Activated CD4-positive, alpha-beta T cell treated with anti-CD3 and anti-CD28 coated beads, Interleukin-2, amount 50 U/mL, for 16 hours (primary cell): ENCODE measurements at regions not wholly inside any gene's neighbourhood (a gene's known extent, or its start where the extent isn't known, plus 50 kb on each side); places are given as distances from the start of the nearest gene placed in this dataset.
"Not testable (repeated sequence)": the region's sequence is repeated elsewhere in the genome, so short reads cannot be mapped to it uniquely, and the experiment has no call there.

ENCODE experiments used
- DNase-seq: peaks from one replicate; pipeline ENCODE4 v3.0.0-alpha.2; 2020

- DNase-seq = peak; percentile 41
Measured at GRCh38 chr3:31102196-31102879, 207.9 kb upstream of the GADL1 start.

- DNase-seq = no peak
Measured at GRCh38 chr3:31103181-31103580, 208.7 kb upstream of the GADL1 start.

DNA sequence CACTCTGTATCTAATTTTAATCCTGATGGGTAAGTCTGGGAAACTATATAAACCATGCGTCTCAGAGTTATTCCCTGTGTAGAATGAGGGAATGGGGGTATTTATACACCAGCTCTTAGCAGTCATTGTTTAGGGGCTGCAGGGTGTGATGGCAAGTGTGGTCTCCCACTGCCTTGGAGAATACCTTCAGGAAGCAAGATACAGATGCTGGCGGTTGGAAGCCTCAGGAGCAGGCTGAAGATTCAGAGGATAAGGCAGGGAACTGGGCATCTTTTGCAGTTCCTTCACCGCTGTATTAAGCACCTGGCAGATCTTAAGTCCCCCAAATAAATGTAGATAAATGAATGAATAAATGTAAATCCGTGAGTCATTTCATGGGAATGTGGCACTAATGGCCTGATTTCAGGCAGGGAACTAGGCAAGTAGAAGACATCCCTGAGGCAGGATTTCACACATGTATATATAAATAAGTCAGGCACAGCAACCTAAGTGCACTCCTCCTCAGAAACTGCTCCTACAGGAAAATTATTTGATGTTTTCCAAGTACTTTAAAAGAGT, 209.2 kb upstream of the GADL1 start:
- no peak for DNase-seq

DNA sequence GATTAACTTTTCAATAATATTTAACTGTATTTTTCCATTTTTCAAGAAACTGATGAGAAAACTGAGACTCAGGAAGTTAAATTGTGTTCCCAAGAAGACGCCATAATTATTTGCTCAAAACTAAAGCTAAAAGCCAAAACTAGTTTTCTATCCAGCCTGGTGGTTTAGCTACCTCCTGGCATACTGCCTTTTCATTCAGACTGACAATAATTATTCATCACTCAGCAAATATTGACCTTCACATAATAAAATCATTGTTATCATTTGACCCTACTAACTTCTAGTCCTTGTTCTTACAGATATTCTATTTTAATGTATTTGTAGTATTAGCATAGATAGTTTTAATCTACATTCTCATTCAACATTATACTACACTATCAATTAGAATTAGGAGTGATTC, 210.6 kb upstream of the GADL1 start:
- no peak for DNase-seq

DNA sequence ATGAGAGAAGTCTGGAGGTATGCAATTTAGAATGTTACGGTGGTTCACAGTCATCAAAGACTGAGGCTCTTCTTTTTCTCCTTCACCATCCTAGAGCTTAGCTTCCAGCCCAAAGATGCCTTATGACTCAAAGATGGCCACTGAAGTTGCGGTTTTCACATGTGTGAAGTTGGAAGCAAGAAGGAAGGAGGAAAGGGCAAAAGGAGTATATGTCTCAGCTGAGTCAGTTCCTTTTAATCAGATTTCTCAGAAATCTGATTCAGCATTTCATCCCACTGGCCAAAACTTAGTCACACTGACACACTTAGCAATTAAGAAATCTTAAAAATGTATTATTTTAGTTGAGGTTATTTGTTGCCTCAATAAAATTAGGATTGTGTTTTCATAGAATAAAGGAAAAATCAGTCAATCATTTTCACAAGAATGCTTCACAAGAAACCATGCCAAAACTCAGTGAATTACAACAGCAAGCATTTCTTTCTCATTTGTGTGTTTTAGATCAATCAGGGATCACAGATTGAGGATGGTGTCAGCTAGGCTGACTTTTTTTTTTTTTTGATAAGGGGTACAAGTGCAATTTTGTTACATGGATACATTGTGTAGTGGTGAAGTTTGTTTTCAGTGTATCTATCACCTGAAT, 211.1 kb upstream of the GADL1 start:
- DNase-seq = peak; percentile 82

DNA sequence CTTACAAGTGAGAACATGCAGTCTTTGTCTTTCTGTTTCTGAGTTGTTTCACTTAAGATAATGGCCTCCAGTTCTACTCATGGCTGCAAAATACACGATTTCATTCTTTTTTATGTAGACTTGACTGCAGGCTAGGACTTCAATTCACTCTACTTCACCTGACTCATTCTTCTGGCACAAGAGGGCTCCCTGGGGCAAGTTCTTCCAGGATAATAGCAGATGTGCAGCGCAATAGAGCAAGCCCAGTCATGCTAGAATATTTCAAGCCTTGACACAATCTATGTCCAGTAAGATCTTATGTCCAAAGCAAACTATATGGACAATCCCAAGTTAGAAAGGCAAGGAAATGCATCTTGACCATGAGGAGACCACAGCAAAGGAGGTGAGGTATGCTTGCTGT, 211.7 kb upstream of the GADL1 start:
- no peak for DNase-seq

GRCh38 chr3:31106912-31107311, 212.5 kb upstream of the GADL1 start:
- peak; percentile 58 for DNase-seq

DNA sequence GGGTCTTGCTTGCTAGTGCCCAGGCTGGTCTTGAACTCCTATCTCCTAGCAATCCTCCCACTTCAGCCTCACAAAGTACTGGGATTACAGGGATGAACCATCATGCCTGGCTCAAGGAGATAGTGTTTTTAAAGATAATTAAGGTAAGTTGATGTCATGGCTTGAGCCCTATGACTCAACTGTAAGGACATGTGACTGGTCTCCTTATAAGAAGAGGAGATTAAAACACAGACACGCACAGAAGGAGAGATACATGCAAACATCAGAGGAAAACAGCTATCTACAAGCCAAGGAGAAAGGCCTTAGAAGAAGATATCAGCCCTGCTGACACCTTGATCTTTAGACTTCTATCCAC, 220.4 kb upstream of the GADL1 start:
- no peak for DNase-seq

- DNase-seq = not testable (repeated sequence)
Measured at GRCh38 chr3:31115531-31115930, 221.1 kb upstream of the GADL1 start.

- no peak for DNase-seq
Measured at GRCh38 chr3:31116651-31117050, 222.2 kb upstream of the GADL1 start.

- no peak for DNase-seq
Measured at GRCh38 chr3:31117854-31118253, 223.4 kb upstream of the GADL1 start.

DNA sequence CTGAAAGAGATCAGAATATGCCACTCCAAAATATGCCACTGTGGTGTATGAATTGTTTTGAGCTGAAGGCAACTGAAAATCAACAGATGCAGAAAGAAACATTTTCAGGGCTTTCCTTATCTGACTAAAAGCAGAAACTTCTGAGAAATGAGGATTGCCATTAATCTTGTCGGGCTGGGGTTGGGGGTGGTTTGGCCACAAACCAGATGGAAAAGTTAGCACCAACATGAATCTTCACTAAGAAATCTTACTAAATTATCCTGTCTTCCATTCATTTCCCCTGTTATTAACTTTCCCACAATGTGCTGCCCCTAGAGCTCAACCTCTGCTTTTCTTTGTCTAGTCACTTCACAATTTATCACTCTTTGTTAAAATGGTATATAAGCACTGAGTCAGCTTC, 229.9 kb upstream of the GADL1 start:
- DNase-seq = no peak

DNA sequence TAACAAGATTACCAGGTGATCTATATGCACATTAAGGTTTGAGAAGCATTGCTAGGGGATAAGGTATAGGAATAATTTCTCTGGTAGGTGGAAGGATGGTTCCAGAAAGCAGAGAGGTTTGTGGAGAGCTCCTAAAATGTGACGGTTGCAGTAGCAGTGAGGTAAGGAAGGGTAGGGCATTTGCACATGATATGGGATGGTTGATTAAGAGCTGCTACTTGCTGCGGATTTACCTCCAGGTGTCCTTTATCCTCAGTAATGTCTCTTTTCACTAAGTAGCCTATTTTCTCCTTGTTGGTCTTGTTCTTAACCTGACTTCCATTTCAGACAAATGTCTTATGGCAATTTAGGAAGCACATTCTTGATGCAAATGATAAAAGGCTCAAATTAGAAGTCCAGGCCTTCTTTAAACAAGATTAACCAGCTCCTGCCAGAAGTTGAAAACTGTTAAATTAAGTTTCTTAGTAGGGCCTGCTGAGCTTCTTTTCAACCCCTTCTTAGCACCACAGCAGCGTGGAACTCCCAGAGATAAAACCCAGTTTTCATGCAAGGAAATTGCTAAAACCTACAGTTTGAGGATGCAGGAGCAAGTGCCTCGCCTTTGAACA, 231.1 kb upstream of the GADL1 start:
- DNase-seq = no peak

- DNase-seq = no peak
Measured at GRCh38 chr3:31129241-31129640, 234.8 kb upstream of the GADL1 start.

DNA sequence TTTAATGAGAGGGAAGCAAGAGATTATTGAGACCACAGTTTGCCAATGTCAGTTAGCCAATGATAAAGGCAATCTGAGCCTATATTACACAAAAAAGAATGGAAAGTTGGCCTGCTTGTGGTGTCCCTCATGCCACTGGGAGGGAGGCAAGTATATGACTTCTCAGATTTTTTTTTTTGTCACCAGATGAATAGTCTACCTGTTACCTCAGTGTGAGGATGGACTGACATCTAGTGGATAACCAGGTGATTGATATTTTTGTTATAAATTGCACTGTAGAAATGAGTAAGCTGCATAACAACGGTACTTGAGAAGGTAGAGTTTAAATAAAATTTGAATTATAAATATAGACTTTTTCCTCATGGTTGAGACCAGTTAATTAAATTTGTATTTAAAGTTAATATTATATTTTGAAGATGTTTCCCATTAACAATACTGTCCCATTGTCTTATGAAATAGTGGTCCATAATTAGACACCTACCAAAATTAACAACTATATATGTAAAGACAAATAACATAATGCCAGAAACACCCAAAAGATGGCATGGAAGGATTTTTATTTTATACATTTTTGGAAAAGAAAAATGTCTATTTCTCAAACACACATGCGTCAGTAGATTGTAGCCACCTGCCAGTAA, 237.8 kb upstream of the GADL1 start:
- peak; percentile 32 for DNase-seq

- no peak for DNase-seq
Measured at GRCh38 chr3:31133541-31133940, 239.1 kb upstream of the GADL1 start.

DNA sequence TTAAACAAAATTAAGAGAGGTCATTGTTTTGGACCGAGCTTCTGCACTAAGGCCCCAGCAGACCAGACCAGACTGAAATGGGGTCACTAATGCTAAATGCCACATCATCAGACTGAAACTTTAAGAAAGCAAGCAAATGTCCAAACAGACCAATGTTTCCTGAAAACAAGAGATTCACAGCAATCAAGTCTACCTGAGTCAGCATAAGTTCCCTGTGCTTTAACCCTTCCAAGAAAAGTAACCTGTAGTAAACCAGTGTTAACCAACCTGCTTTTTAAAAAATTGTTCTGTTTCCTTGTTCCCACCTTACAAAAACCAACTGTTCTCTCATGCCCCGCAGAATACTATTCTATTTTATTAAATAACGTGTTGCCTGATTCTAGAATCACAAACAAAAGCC, 241.1 kb upstream of the GADL1 start:
- DNase-seq = no peak

DNA sequence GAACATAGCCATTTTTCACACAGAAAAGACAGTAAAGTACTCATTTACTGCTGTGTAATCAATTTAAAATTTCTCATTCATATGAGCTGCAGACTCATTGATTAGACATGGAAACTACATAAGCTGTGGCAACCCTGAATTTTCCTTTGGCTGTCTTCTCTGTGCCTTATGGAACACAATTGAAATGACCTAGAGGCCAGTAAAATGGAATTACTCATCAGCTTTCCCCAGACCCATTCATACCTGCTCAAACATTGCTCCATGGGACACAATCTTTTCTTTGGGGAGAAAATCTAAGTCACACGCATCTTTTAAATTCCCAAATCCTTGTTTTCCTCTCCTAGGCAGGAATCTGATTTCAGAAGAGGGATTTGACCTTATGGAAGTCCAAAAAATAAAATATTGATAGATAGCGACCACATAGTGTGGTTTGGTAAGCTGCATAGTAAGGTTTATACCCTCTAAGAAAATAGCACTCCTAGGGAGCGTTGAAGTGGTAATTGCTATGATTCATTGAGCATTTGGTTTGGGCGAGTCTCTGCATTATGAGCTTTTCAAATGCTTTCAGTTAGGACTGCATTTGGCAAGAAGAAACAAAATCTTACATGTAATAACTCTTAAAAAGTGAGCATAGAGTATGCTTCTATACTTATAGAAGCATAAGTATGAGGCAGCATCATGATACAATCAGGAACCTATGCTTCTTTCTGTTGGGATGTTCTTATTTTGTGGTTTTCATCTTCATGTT, 243.4 kb upstream of the GADL1 start:
- DNase-seq = no peak

GRCh38 chr3:31140470-31140869, 246.0 kb upstream of the GADL1 start:
- DNase-seq = no peak

- DNase-seq = no peak
Measured at GRCh38 chr3:31142139-31142538, 247.7 kb upstream of the GADL1 start.

DNA sequence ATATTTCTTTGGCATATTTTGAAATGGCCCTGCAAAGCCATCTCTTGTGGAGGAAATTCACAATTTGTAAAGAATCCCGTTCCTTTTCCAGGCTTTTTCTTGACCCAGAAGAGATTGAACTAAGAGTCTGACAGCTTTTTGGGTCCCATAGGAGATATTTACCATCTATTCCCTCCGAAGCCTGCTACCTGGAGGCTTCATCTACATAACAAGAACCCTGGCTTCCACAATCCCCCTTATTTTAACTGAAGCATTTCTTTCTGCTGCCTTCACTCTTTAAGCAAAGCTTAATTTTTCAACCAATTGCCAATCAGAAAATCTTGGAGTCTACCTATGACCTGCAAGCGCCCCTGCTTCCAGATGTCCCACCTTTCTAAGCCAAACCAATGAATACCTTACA, 248.1 kb upstream of the GADL1 start:
- no peak for DNase-seq

DNA sequence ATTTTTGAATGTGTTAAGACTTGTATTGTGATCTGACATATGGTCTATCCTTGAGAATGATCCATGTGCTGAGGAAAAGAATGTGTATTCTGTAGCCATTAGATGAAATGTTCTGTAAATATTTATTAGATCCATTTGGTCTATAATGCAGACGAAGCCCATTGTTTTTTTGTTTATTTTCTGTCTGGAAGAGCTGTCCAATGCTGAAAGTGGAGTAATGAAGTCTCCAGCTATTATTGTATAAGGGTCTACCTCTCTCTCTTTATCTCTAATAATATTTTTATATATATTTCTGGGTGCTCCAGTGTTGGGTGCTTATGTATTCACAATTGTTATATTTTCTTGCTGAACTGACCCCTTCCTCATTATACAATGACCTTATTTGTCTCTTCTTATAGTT, 250.6 kb upstream of the GADL1 start:
- DNase-seq = no peak

DNA sequence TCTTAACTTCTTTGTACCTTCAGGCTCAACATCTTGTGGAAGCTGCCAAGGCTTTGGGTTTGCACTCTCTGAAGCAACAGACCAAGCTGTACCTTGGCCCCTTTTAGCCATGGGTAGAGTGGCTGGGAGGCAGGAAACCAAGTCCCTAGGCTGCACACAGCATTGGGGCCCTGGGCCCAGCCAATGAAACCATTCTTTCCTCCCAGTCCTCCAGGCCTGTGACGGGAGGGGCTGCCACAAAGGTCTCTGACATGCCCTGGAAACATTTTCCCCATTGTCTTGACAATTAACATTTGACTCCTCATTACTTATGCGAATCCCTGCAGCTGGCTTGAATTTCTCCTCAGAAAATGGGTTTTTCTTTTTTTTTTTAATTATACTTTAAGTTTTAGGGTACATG, 253.1 kb upstream of the GADL1 start:
- no peak for DNase-seq
